ENCODE measurements at regions not wholly inside any gene's neighbourhood (a gene's known extent, or its start where the extent isn't known, plus 50 kb on each side); places are given as distances from the start of the nearest gene placed in this dataset.

- TF ChIP-seq, protein P1, sequence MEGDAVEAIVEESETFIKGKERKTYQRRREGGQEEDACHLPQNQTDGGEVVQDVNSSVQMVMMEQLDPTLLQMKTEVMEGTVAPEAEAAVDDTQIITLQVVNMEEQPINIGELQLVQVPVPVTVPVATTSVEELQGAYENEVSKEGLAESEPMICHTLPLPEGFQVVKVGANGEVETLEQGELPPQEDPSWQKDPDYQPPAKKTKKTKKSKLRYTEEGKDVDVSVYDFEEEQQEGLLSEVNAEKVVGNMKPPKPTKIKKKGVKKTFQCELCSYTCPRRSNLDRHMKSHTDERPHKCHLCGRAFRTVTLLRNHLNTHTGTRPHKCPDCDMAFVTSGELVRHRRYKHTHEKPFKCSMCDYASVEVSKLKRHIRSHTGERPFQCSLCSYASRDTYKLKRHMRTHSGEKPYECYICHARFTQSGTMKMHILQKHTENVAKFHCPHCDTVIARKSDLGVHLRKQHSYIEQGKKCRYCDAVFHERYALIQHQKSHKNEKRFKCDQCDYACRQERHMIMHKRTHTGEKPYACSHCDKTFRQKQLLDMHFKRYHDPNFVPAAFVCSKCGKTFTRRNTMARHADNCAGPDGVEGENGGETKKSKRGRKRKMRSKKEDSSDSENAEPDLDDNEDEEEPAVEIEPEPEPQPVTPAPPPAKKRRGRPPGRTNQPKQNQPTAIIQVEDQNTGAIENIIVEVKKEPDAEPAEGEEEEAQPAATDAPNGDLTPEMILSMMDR (IDR thresholded peaks at IDR 0.05): no peak
- no peak for TF ChIP-seq EZH2 (IDR thresholded peaks at IDR 0.05; ENCODE audit: borderline replicate concordance, insufficient read depth, low read depth, low read length, poor library complexity, severe bottlenecking)
Observed at GRCh38 chr2:144660518-144661316, 140.8 kb upstream of the ZEB2 start.
